ENCODE measurements at regions not wholly inside any gene's neighbourhood (a gene's known extent, or its start where the extent isn't known, plus 50 kb on each side); places are given as distances from the start of the nearest gene placed in this dataset.
"Not testable (repeated sequence)": the region's sequence is repeated elsewhere in the genome, so short reads cannot be mapped to it uniquely, and the experiment has no call there.

- DNase-seq: no peak
These were observed 148.8 kb upstream of the ROPN1 start for GRCh38 chr3:124140746-124141145.

GRCh38 chr3:124142389-124142970 is 150.6 kb upstream of the ROPN1 start:
- DNase-seq: no peak

GRCh38 chr3:124143047-124143446 is 151.1 kb upstream of the ROPN1 start:
- DNase-seq: no peak

- DNase-seq: no peak
These were observed 152.3 kb upstream of the ROPN1 start for GRCh38 chr3:124144035-124144814.

- no peak for DNase-seq
These were observed 155.5 kb upstream of the ROPN1 start for GRCh38 chr3:124147429-124147828.

- no peak for DNase-seq
These were observed 156.0 kb upstream of the ROPN1 start for GRCh38 chr3:124147946-124148345.

- no peak for DNase-seq
These were observed 157.2 kb upstream of the ROPN1 start for GRCh38 chr3:124149081-124149480.

- peak; percentile 32 for DNase-seq
These were observed 157.8 kb upstream of the ROPN1 start for GRCh38 chr3:124149771-124150170.

GRCh38 chr3:124152891-124153290 is 161.0 kb upstream of the ROPN1 start:
- not testable (repeated sequence) for DNase-seq

GRCh38 chr3:124156866-124157712 is 165.2 kb upstream of the ROPN1 start:
- no peak for DNase-seq

GRCh38 chr3:124157748-124158147 is 165.8 kb upstream of the ROPN1 start:
- no peak for DNase-seq

GRCh38 chr3:124158168-124158881 is 166.4 kb upstream of the ROPN1 start:
- DNase-seq: no peak

- no peak for DNase-seq
These were observed 169.5 kb upstream of the ROPN1 start for GRCh38 chr3:124161448-124161847.

GRCh38 chr3:124163689-124164088 is 171.8 kb upstream of the ROPN1 start:
- DNase-seq: no peak

- no peak for DNase-seq
These were observed 176.3 kb upstream of the ROPN1 start for GRCh38 chr3:124168271-124168670.

- no peak for DNase-seq
These were observed 180.4 kb upstream of the ROPN1 start for GRCh38 chr3:124172283-124172682.

- DNase-seq: no peak
These were observed 180.9 kb upstream of the ROPN1 start for GRCh38 chr3:124172816-124173215.

- DNase-seq: peak; percentile 98
These were observed 182.6 kb upstream of the ROPN1 start for GRCh38 chr3:124174476-124174875.

GRCh38 chr3:124174910-124175874 is 183.3 kb upstream of the ROPN1 start:
- peak; percentile 78 for DNase-seq

GRCh38 chr3:124177071-124177470 is 185.1 kb upstream of the ROPN1 start:
- DNase-seq: no peak

GRCh38 chr3:124178531-124178930 is 186.6 kb upstream of the ROPN1 start:
- no peak for DNase-seq

- no peak for DNase-seq
These were observed 208.5 kb upstream of the ROPN1 start for GRCh38 chr3:124200407-124200806.

All from NCI-H1092 (cell line).